K562 (cell line): ENCODE measurements at regions not wholly inside any gene's neighbourhood (a gene's known extent, or its start where the extent isn't known, plus 50 kb on each side); places are given as distances from the start of the nearest gene placed in this dataset.

Experiments
- ATAC-seq: fragments of 200-7000 bp; cut with Tn5 transposase; 3 replicates; pipeline ENCODE4 v1.9.1; 2020; ENCODE audit warnings: moderate library complexity
- BruUV-seq: library from RNA; stranded (reverse); fragments of 400-500 nt; replicated peaks from 2 replicates; lab custom pipeline; 2021; lab: Mats Ljungman, UMichigan
- CTCF ChIA-PET: fragments of 300-600 bp; formaldehyde crosslinking; extraction: SDS; loops from one replicate; lab custom pipeline; 2021; ENCODE audit warnings: low intra/inter-chr PET ratio; lab: Yijun Ruan, JAX
- POLR2A ChIA-PET: fragments of 300-600, 350-650 bp; sonication (Branson Sonifier 250); formaldehyde crosslinking; extraction: SDS; loops from one replicate; lab custom pipeline; 2021; ENCODE audit warnings: antibody characterized with exemption, inconsistent platforms; lab: Yijun Ruan, JAX
- DNase-seq, 4 experiments: peaks; one replicate each; pipeline versions ENCODE4 v3.0.0 to v3.0.0-alpha.2; 2011 to 2018; ENCODE audit warnings: low spot score in 3 of 4, mixed read lengths in 3 of 4; ENCODE audit errors: extremely low read depth in 1 of 4
- FAIRE-seq: peaks from 2 replicates; lab custom pipeline; 2011; peaks lifted over from hg19 to GRCh38; lab: Jason Lieb, UNC
- H2AFZ ChIP-seq: 2 replicates; pipeline ENCODE4 v1.6.0; 2011; ENCODE audit warnings: low read depth, low read length, control low read depth, inconsistent platforms
- H3K27ac ChIP-seq: fragments of 200-600 bp; 3 replicates; pipeline ENCODE4 v1.8.0; 2011; ENCODE audit warnings: low read depth, mild to moderate bottlenecking, control low read depth, inconsistent platforms, low read length, moderate library complexity, mixed read lengths; ENCODE audit errors: extremely low read depth
- H3K27me3 ChIP-seq, 2 experiments: fragments of 300-600 bp in 1 of 2; 2 replicates in 1 of 2; 3 replicates in 1 of 2; pipeline versions ENCODE4 v1.6.0 to v1.8.0; 2011; ENCODE audit warnings: inconsistent platforms in 2 of 2, low read length in 2 of 2, mild to moderate bottlenecking in 1 of 2, mixed read lengths in 1 of 2, moderate library complexity in 1 of 2; ENCODE audit not compliant: control insufficient read depth in 2 of 2, insufficient read depth in 2 of 2
- H3K36me3 ChIP-seq: fragments of 300-600 bp; 3 replicates; pipeline ENCODE4 v1.8.0; 2011; ENCODE audit warnings: mild to moderate bottlenecking, low read length, inconsistent platforms; ENCODE audit not compliant: control insufficient read depth, insufficient read depth
- H3K4me1 ChIP-seq, 2 experiments: fragments of 200-600 bp in 1 of 2; replicated peaks in 1 of 2; 2 replicates in 1 of 2; 3 replicates in 1 of 2; pipeline versions ENCODE4 v1.5.1 to v1.8.0; 2011; ENCODE audit warnings: inconsistent platforms in 2 of 2, low read length in 2 of 2, mild to moderate bottlenecking in 1 of 2, mixed read lengths in 1 of 2, moderate library complexity in 1 of 2; ENCODE audit not compliant: control insufficient read depth in 2 of 2, insufficient read depth in 2 of 2
- H3K4me2 ChIP-seq: 2 replicates; pipeline ENCODE4 v1.6.1; 2011; ENCODE audit warnings: low read length, control low read depth, inconsistent platforms, mixed read lengths; ENCODE audit not compliant: insufficient read depth
- H3K4me3 ChIP-seq: fragments of 200-600 bp; sonication (generic), shearing (Covaris generic); 2 replicates; pipeline ENCODE4 v1.5.1; 2016; ENCODE audit warnings: control low read depth, inconsistent platforms
- H3K79me2 ChIP-seq: fragments of 200-600 bp; 3 replicates; pipeline ENCODE4 v1.8.0; 2011; ENCODE audit warnings: low read length, inconsistent platforms; ENCODE audit not compliant: control insufficient read depth, insufficient read depth
- H3K9ac ChIP-seq, 2 experiments: 2 replicates each; pipeline versions ENCODE4 v1.6.0 to v1.6.1; 2011; ENCODE audit warnings: low read depth in 2 of 2, low read length in 2 of 2, control low read depth in 1 of 2, inconsistent platforms in 1 of 2, mild to moderate bottlenecking in 1 of 2, mixed read lengths in 1 of 2; ENCODE audit not compliant: insufficient read depth in 1 of 2
- H3K9me1 ChIP-seq: one replicate; pipeline ENCODE4 v1.6.0; 2011; ENCODE audit warnings: inconsistent platforms, mild to moderate bottlenecking, low read length, moderate library complexity; ENCODE audit not compliant: control insufficient read depth, insufficient read depth
- H3K9me3 ChIP-seq: replicated peaks from 2 replicates; pipeline ENCODE4 v1.5.1; 2011; ENCODE audit warnings: low read depth, low read length, inconsistent platforms; ENCODE audit not compliant: control insufficient read depth, insufficient read depth
- H4K20me1 ChIP-seq: replicated peaks from 2 replicates; pipeline ENCODE4 v1.6.1; 2011; ENCODE audit warnings: low read length, inconsistent platforms, mixed read lengths; ENCODE audit not compliant: control insufficient read depth, insufficient read depth
- CHD7 ChIP-seq: fragments of 200-600 bp; sonication (generic); IDR thresholded peaks from one replicate; pipeline ENCODE4 v1.6.1; 2012; ENCODE audit warnings: mild to moderate bottlenecking, low read depth, low read length, inconsistent platforms
- CREM ChIP-seq: IDR thresholded peaks from 2 replicates; pipeline ENCODE4 v1.6.1; 2014; ENCODE audit warnings: antibody characterized with exemption, low read depth
- DACH1 ChIP-seq: fragments of 450-650 bp; IDR thresholded peaks from 2 replicates; pipeline ENCODE4 v1.6.1; 2018; ENCODE audit not compliant: partially characterized antibody
- E2F1 ChIP-seq: sonication (generic); formaldehyde crosslinking; IDR thresholded peaks from 2 replicates; pipeline ENCODE4 v1.8.1; 2023; ENCODE audit warnings: mild to moderate bottlenecking, missing genetic modification reagents, moderate library complexity
- FOSL1 ChIP-seq: fragments of 200-800 bp; sonication (Bioruptor generic); conservative IDR thresholded peaks from 2 replicates; pipeline ENCODE4 v1.6.1; 2016; ENCODE audit warnings: missing genetic modification characterization, missing compliant biosample characterization
- FUS ChIP-seq: fragments of 200-400 bp; formaldehyde crosslinking; optimal IDR thresholded peaks from 2 replicates; pipeline ENCODE3; 2017; ENCODE audit warnings: low read depth, low read length
- POLR3A ChIP-seq: IDR thresholded peaks from 2 replicates; pipeline ENCODE4 v1.6.1; 2011; ENCODE audit warnings: borderline replicate concordance, mild to moderate bottlenecking, moderate library complexity; ENCODE audit not compliant: insufficient read length, insufficient read depth; ENCODE audit errors: extremely low read depth
- SMARCA5 ChIP-seq: fragments of 450-650 bp; IDR thresholded peaks from 2 replicates; pipeline ENCODE4 v1.6.1; 2016
- SP2 ChIP-seq: IDR thresholded peaks from 2 replicates; pipeline ENCODE4 v1.6.1; 2011; ENCODE audit warnings: mild to moderate bottlenecking, low read depth, low read length, moderate library complexity; ENCODE audit not compliant: poor library complexity, severe bottlenecking; ENCODE audit errors: extremely low read depth
- SREBF2 ChIP-seq: sonication (generic); formaldehyde crosslinking; IDR thresholded peaks from 2 replicates; pipeline ENCODE4 v1.4.0; 2020; ENCODE audit warnings: mild to moderate bottlenecking, missing genetic modification reagents
- ZNF175 ChIP-seq: fragments of 200-800 bp; sonication (Bioruptor generic); IDR thresholded peaks from 2 replicates; pipeline ENCODE4 v1.6.1; 2016; ENCODE audit warnings: low read depth, mild to moderate bottlenecking, missing genetic modification characterization, missing compliant biosample characterization
- WGBS: fragments of 100-300 bp; shearing (Covaris generic); methylation state at CpG from one replicate; pipeline ENCODE4 v1.1.6; 2016; ENCODE audit warnings: low coverage, mixed read lengths; ENCODE audit not compliant: insufficient coverage; ENCODE audit errors: missing lambda C conversion rate; 5-methylcytosine and 5-hydroxymethylcytosine counted together
- in situ Hi-C: fragments of 300-500 bp; cut with MboI; formaldehyde crosslinking; loops from 4 replicates; pipeline ENCODE4 v1.15.0; 2018; ENCODE audit warnings: inconsistent platforms, mixed read lengths
- intact Hi-C: fragments of 100-400 bp; cut with micrococcal nuclease; formaldehyde crosslinking; loops from 2 replicates; pipeline ENCODE4 v1.14.2; 2022

GRCh38 chr2:18272148-18272494 lies 288.3 kb downstream of the RDH14 start:
- CTCF ChIA-PET = no interaction called here
- ATAC-seq (no peak), DNase-seq (no peak)

More at GRCh38 chr2:18272148-18272494, 288.3 kb downstream of the RDH14 start:
- H2AFZ ChIP-seq = no peak overlapping the region
- WGBS = 0% methylated on average over 8 of the region's 10 CpGs
- H3K4me1 ChIP-seq = no peaks in the 10 kb centered on the region
- no peak overlapping the region for H3K4me2 ChIP-seq
- H3K9ac ChIP-seq = no peak overlapping the region
- POLR2A ChIA-PET = no interaction called here
- H4K20me1 ChIP-seq = no peaks in the 10 kb centered on the region
- in situ Hi-C loops (no loop called here), intact Hi-C loops (no loop called here)
- H3K79me2 ChIP-seq = no peaks in the 10 kb centered on the region
- H3K9me3 ChIP-seq = no peaks in the 10 kb centered on the region; the same call in 1 of the 2 replicates
- H3K27me3 ChIP-seq = no peaks in the 10 kb centered on the region
- H3K4me3 ChIP-seq = no peak overlapping the region
- no peaks in the 10 kb centered on the region for H3K9me1 ChIP-seq
- FAIRE-seq = no peak
- no peak for TF ChIP-seq FOSL1 (tag)
- TF ChIP-seq ZNF175 = no peak
- TF ChIP-seq SREBF2 (CRISPR knock-in tag) = no peak
- TF ChIP-seq E2F1 (CRISPR knock-in tag) = no peak
- TF ChIP-seq POLR3A = no peak
- TF ChIP-seq SMARCA5 = no peak
- no peak for TF ChIP-seq SP2
- no peak for TF ChIP-seq FUS
- TF ChIP-seq DACH1 = no peak
- no peak for TF ChIP-seq CHD7
- TF ChIP-seq CREM = no peak
- H3K36me3 ChIP-seq = no peaks in the 10 kb centered on the region
- no TSS peak for BruUV-seq
- no peak overlapping the region for H3K27ac ChIP-seq
